NT2/D1 (cell line): ENCODE measurements at regions not wholly inside any gene's neighbourhood (a gene's known extent, or its start where the extent isn't known, plus 50 kb on each side); places are given as distances from the start of the nearest gene placed in this dataset.

Experiments
- YY1 ChIP-seq: IDR thresholded peaks from 2 replicates; pipeline ENCODE4 v1.6.1; 2011; ENCODE audit not compliant: insufficient read length, insufficient read depth
- ZNF274 ChIP-seq: IDR thresholded peaks from 2 replicates; pipeline ENCODE4 v1.6.1; 2011; ENCODE audit warnings: mild to moderate bottlenecking, low read depth, low read length

DNA sequence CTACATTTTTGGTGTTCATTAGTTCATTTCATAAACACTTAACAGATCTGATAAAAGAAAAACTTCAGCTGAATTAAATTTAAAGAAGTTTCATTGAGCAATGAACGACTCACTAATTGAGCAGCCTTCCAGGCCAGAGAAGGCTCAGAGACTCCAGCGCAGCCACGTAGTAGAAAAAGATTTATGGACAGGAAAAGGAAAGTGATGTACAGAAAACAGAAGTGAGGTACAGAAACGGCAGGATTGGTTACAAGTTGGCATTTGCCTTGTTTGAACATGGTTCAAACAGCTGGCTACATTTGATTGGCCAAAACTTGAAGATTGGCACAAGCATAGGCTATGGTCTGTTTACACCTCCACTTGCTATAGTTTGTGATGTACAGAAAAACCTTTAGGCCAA lies 166.3 kb upstream of the DTNBP1 start:
- no peak for TF ChIP-seq YY1
- no peak for TF ChIP-seq ZNF274
